Mucosa of descending colon (tissue), 3 donors: ENCODE measurements at regions not wholly inside any gene's neighbourhood (a gene's known extent, or its start where the extent isn't known, plus 50 kb on each side); places are given as distances from the start of the nearest gene placed in this dataset.
A peak's percentile ranks its signal among the peaks of the same experiment; 100 is the strongest.

ENCODE experiments used
- ATAC-seq: fragments of 200-7000 bp; cut with Tn5 transposase; one replicate; pipeline ENCODE4 v1.9.1; 2020; ENCODE audit warnings: mild to moderate bottlenecking, moderate library complexity
- DNase-seq, 3 donors: peaks; one replicate each; pipeline ENCODE4 v3.0.0-alpha.2; 2020
- H3K36me3 ChIP-seq: fragments of 200-600 bp; one replicate; pipeline ENCODE4 v1.8.0; 2021; ENCODE audit warnings: low read depth, mild to moderate bottlenecking
- H3K4me1 ChIP-seq: fragments of 200-600 bp; one replicate; pipeline ENCODE4 v1.8.0; 2021; ENCODE audit warnings: low read depth, mild to moderate bottlenecking
- H3K4me3 ChIP-seq: fragments of 200-600 bp; one replicate; pipeline ENCODE4 v1.8.0; 2021; ENCODE audit warnings: mild to moderate bottlenecking
- H3K9me3 ChIP-seq: fragments of 200-600 bp; one replicate; pipeline ENCODE4 v1.8.0; 2021; ENCODE audit warnings: mild to moderate bottlenecking
- CTCF ChIP-seq: fragments of 200-600 bp; IDR thresholded peaks from one replicate; pipeline ENCODE4 v1.8.0; 2022; ENCODE audit warnings: antibody characterized with exemption, mild to moderate bottlenecking
- intact Hi-C, 2 donors: fragments of 100-400 bp; cut with DNase I in 1 of 2; cut with micrococcal nuclease in 1 of 2; formaldehyde crosslinking; loops; one replicate each; pipeline versions ENCODE4 v1.11.0 to v1.11.1; 2022; cut with DNase I, micrococcal nuclease
- donor health status: DM: no; HTN: no; CAD: no; lungs with moderate emphysema.
- donor health status: DM: no; HTN: no; CAD: no.
- donor health status: DM: no; HTN: yes; CAD: no.

GRCh38 chr6:21371061-21371460 lies 222.5 kb upstream of the SOX4 start:
- Histone ChIP-seq H3K4me1 (peaks cover 8% of the 10 kb centered on the region), H3K4me3 (no peak overlapping the region), H3K36me3 (no peaks in the 10 kb centered on the region), H3K9me3 (no peaks in the 10 kb centered on the region)
- TF ChIP-seq CTCF: no peak
- DNase-seq: no peak
- intact Hi-C loops: no loop called here
- no peak for ATAC-seq

- Histone ChIP-seq H3K4me3 (no peak overlapping the region), H3K36me3 (no peaks in the 10 kb centered on the region), H3K4me1 (peaks cover 8% of the 10 kb centered on the region), H3K9me3 (no peaks in the 10 kb centered on the region)
- DNase-seq (no peak), ATAC-seq (peak; percentile 34)
- intact Hi-C loops: no loop called here
- TF ChIP-seq CTCF: no peak
These were observed 221.8 kb upstream of the SOX4 start for GRCh38 chr6:21371676-21372171.

GRCh38 chr6:21375151-21376116 lies 218.1 kb upstream of the SOX4 start:
- no peak for DNase-seq
- peaks cover 8% of the 10 kb centered on the region for H3K4me1 ChIP-seq
- H3K36me3 ChIP-seq: no peaks in the 10 kb centered on the region
- H3K4me3 ChIP-seq: no peak overlapping the region
- no peak for TF ChIP-seq CTCF
- no peaks in the 10 kb centered on the region for H3K9me3 ChIP-seq
- intact Hi-C loops: no loop called here
- no peak for ATAC-seq

- DNase-seq (no peak), ATAC-seq (no peak)
- Histone ChIP-seq H3K36me3 (no peaks in the 10 kb centered on the region), H3K4me1 (no peaks in the 10 kb centered on the region), H3K4me3 (no peak overlapping the region), H3K9me3 (no peaks in the 10 kb centered on the region)
- intact Hi-C loops: no loop called here
- no peak for TF ChIP-seq CTCF
These were observed 216.2 kb upstream of the SOX4 start for GRCh38 chr6:21377356-21377755.

GRCh38 chr6:21381331-21381963 lies 212.1 kb upstream of the SOX4 start:
- H3K9me3 ChIP-seq: no peaks in the 10 kb centered on the region
- no peak for TF ChIP-seq CTCF
- no peak overlapping the region for H3K4me3 ChIP-seq
- ATAC-seq (peak; percentile 24), DNase-seq (no peak)
- intact Hi-C loops: no loop called here
- H3K4me1 ChIP-seq: no peaks in the 10 kb centered on the region
- H3K36me3 ChIP-seq: no peaks in the 10 kb centered on the region
